T-helper 2 cell (primary cell): ENCODE measurements at regions not wholly inside any gene's neighbourhood (a gene's known extent, or its start where the extent isn't known, plus 50 kb on each side); places are given as distances from the start of the nearest gene placed in this dataset.

Experiments
- DNase-seq, 5 experiments: peaks; one replicate each; pipeline versions ENCODE4 v3.0.0 to v3.0.0-alpha.2; 2012 to 2022

DNA sequence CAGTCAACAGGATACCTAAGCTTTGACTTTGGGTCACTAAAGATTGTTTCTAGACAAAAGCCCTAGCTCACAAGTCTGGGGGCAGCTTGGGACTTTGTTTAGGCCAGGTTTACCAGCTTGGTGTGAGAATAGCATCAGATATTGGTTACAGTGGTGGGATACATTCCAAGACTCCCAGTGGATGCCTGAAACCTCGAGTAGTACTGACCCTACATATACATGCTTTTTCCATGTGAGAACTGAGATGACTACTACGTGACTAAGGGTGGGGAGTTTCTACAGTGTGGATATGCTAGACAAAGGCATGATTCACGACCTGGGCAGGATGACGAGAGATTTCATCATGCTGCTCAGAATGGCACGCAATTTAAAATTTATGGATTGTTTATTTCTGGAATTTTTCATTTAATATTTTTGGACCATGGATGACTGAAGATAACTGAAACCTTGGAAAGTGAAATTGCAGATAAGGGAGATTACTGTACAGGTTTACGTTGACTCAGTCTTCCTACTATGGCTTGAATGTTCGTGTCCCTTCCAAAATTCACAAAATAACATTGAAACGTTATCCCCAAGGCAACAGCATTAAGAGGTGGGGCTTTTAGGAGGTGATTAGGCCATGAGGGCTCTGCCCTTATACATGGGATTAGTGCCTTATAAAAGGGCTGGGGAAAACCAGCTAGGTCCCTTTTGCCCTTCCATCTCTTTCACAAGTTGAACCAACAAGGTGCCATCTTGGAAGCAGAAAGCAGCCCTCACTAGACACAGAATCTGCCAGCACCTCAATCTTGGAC, 50.2 kb upstream of the CTAGE1 start:
- DNase-seq: no peak

- no peak for DNase-seq
These were observed 50.8 kb upstream of the CTAGE1 start for GRCh38 chr18:22468554-22468891.

- DNase-seq: no peak
These were observed 51.5 kb upstream of the CTAGE1 start for GRCh38 chr18:22469061-22469734.

GRCh38 chr18:22469926-22470247, 52.2 kb upstream of the CTAGE1 start:
- no peak for DNase-seq

GRCh38 chr18:22470248-22471235, 52.8 kb upstream of the CTAGE1 start:
- no peak for DNase-seq

DNA sequence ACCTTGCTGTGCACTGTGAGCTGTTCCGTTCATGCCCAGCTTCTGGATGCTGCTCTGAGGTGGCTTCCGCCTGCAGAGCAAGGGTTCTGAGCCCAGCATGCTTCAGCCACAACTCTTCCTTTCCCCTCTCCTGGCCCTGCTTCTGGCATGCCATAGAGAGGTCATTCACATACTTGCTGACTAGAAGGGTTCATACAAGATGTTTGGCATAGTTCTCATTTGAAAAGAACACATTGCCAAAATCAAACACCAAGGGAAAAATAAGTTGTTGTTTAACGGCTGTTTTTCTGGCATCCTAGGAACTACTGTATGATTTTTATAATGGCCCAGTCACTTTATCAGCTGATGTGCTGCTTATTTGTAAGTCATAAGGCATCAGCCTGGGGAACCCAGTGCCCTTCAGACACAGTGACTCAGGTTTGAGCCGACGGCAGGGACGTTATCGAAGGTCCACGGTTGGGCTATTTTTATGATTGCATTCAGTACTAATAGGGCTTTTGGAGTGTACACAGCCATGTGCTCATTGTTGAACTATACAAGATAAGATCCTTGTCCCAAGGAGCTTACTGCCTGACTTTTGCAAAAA, 53.9 kb upstream of the CTAGE1 start:
- no peak for DNase-seq

- no peak for DNase-seq
These were observed 55.7 kb upstream of the CTAGE1 start for GRCh38 chr18:22473366-22473765.

GRCh38 chr18:22475426-22476100, 57.8 kb upstream of the CTAGE1 start:
- DNase-seq: no peak

GRCh38 chr18:22477222-22477621, 59.5 kb upstream of the CTAGE1 start:
- DNase-seq: no peak

DNA sequence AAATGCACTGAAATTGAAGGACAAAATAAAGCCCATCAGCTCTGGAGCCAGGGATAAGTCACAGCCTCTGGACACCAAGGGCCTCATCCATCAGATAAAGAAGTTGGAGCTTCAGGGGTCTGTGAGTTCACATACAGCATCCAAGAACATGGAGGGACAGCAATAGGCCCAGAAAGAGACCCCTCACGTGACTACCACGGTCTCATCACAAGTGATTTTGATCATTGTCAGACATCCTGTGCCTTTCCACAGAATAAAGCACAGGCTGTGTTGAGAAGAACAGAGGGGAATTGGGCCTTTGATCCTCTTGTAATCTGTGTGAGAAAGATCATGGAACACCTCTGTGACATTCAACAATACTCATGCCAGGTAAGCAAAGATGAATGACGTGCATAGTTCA, 65.2 kb upstream of the CTAGE1 start:
- no peak for DNase-seq

- DNase-seq: no peak
These were observed 65.7 kb upstream of the CTAGE1 start for GRCh38 chr18:22483407-22483806.

DNA sequence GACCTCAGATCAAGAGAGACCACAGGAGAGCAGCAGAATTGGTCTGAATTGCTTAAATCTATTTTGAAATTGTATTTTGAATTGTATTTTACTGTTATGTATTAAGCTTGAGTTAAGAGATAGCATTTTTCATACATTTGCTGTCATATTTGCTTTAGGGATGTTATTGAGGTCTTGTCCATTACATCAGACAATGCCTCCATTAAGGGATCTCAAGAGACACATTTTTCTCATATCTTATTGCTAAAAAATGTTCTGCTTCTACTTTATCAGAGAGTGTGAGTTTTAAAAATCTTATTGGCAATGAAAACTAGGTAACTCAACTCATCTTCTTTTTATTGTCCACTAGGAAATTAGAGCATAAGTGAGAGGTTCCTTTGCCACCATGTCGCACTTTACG, 66.8 kb upstream of the CTAGE1 start:
- DNase-seq: no peak

GRCh38 chr18:22485808-22486244, 68.1 kb upstream of the CTAGE1 start:
- no peak for DNase-seq

DNA sequence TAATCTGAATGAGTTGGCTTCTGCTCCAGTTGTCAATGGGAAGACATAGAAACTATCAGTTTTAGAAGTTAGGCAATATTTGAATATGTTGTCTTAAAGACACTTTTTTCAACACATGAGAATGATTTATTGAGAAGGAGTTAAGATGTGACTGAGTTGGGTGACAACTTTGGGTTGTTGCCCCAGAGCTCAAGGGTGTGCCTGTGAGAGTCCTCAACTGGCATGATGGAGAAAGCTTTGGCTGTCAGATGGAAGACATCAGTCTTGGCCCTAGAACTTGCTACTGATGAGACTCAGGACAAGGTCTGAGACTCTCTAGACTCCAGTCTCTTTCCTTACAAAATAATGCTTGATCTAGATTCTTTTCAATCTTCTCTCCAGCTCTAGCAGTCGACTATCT, 69.0 kb upstream of the CTAGE1 start:
- DNase-seq: no peak

- no peak for DNase-seq
These were observed 70.8 kb upstream of the CTAGE1 start for GRCh38 chr18:22488554-22488953.

DNA sequence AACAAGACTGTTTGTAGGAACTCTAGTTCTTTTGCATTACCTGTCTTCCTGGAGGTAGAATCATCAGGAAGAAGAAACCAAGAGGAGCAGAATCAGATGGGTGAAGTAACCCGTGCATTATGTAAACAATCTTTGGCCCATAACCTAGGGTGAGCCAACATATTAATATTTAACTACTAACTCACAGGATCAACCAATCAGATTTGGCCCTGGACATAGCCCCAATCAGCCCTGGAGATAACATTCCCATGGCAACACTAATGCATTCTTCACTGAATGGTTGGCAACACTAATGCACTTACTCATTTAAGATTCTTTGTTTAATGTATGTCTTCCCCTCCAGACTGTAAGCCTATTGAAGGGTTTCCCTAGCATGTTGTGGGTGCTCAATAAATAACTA, 72.0 kb upstream of the CTAGE1 start:
- no peak for DNase-seq

- DNase-seq: no peak
These were observed 72.7 kb upstream of the CTAGE1 start for GRCh38 chr18:22490429-22490846.

- no peak for DNase-seq
These were observed 75.5 kb upstream of the CTAGE1 start for GRCh38 chr18:22493255-22493654.

DNA sequence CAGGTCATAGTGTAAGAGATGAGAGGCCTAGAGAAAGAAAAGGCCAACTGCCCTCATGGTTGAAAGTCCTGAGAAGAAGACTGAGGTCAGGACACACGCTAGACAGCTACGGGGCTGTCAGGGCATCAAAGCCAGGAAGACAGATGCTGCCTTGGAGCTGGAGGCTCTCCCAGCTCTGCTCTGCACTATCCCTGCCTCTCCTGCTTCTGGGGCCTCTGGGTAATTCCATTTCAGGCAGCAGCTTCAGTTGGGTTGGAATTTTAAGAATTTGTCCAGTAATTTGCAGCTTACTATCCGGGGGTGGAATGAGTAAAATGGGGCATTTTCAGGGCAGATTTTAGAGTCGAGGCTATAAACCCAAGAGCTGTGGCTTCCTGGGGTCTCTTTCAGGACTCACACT, 76.2 kb upstream of the CTAGE1 start:
- no peak for DNase-seq

- no peak for DNase-seq
These were observed 77.1 kb upstream of the CTAGE1 start for GRCh38 chr18:22494771-22495170.

DNA sequence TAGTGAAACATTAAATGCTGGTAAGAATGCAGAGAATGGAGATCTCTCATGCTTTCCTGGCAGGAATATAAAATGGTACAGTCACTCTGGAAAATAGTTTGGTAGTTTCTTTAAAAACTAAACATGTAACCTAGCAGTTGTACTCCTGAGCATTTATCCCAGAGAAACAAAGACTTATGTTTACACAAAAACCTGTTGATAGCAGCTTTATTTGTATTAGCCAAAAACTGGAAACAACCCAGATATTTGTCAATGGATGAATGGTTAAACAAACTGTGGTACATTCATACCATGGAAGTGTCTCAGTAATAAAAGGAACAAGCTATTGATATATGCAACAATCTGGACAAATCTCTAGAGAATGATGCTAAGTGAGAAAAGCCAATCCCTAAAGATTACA, 81.7 kb upstream of the CTAGE1 start:
- no peak for DNase-seq

DNA sequence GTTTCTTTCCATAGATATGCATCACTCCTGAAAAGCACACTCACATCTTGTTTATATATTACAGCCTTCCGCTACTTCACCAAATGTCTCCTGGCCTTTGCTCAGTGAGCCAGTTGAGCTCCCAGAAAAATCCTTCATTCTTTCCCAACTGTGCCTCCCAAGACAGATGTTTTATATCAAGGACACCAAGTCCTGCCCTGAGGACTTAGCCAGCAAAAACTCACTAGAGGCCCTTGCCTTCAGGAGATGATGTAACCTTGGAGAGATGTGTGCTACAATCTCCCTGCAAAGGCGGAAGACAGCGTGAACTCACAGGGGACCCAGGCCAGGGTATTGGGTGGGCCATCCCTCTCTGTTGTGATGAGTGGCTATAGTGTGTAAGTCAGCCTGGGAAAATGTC, 86.1 kb upstream of the CTAGE1 start:
- DNase-seq: no peak
